Heart right ventricle (tissue), 16 donors: ENCODE measurements at regions not wholly inside any gene's neighbourhood (a gene's known extent, or its start where the extent isn't known, plus 50 kb on each side); places are given as distances from the start of the nearest gene placed in this dataset.

Experiments
- ATAC-seq, 8 donors: fragments of 200-7000 bp; cut with Tn5 transposase; one replicate each; pipeline ENCODE4 v1.9.1; 2020; ENCODE audit warnings: mild to moderate bottlenecking in 8 of 8, moderate library complexity in 8 of 8, moderate number of reproducible peaks in 1 of 8
- DNase-seq, 2 donors: peaks; one replicate each; pipeline ENCODE4 v3.0.0-alpha.2; 2020
- H3K27ac ChIP-seq, 10 donors: fragments of 200-600 bp; sonication (generic) in 2 of 10; one replicate each; pipeline versions ENCODE4 v1.5.0 to v1.8.0; 2020 to 2022; ENCODE audit warnings: mild to moderate bottlenecking in 3 of 10
- H3K27me3 ChIP-seq, 7 donors: fragments of 200-600 bp; one replicate each; pipeline ENCODE4 v1.8.0; 2021 to 2022; ENCODE audit warnings: mild to moderate bottlenecking in 2 of 7
- H3K36me3 ChIP-seq, 9 donors: fragments of 200-600 bp; sonication (generic) in 1 of 9; one replicate each; pipeline versions ENCODE4 v1.5.0 to v1.8.0; 2020 to 2022; ENCODE audit warnings: mild to moderate bottlenecking in 2 of 9
- H3K4me1 ChIP-seq, 9 donors: fragments of 200-600 bp; sonication (generic) in 1 of 9; one replicate each; pipeline versions ENCODE4 v1.5.0 to v1.8.0; 2020 to 2022; ENCODE audit warnings: mild to moderate bottlenecking in 4 of 9
- H3K4me3 ChIP-seq, 10 donors: fragments of 200-600 bp; sonication (generic) in 2 of 10; one replicate each; pipeline versions ENCODE4 v1.5.0 to v1.8.0; 2020 to 2022; ENCODE audit warnings: mild to moderate bottlenecking in 7 of 10, moderate library complexity in 2 of 10
- H3K9me3 ChIP-seq, 11 donors: fragments of 200-600 bp in 10 of 11; sonication (generic) in 2 of 11; one replicate each; pipeline versions ENCODE4 v1.5.0 to v1.8.0; 2013 to 2022; ENCODE audit warnings: mild to moderate bottlenecking in 2 of 11, control low read depth in 1 of 11, moderate library complexity in 1 of 11
- WGBS, 2 donors: extraction: QIAGEN DNeasy Blood & Tissue Kit; methylation state at CpG; one replicate each; pipeline ENCODE4 v1.1.7; 2013; ENCODE audit warnings: inconsistent platforms in 1 of 2; 5-methylcytosine and 5-hydroxymethylcytosine counted together
- intact Hi-C, 10 donors: fragments of 100-400 bp; cut with DNase I; formaldehyde crosslinking; loops; one replicate each; pipeline versions ENCODE4 v1.11.1 to v1.14.2; 2022
- TF ChIP-seq, protein P1 (sequence below), 9 donors: fragments of 200-600 bp; sonication (generic) in 2 of 9; IDR thresholded peaks; one replicate each; pipeline versions ENCODE4 v1.5.0 to v1.8.0; 2021 to 2022; ENCODE audit warnings: antibody characterized with exemption in 9 of 9, mild to moderate bottlenecking in 5 of 9, moderate library complexity in 1 of 9
- donor health status: Arrhythmogenic right ventricular cardiomyopathy.
- donor health status: ischemic (EF 13 %, LVEDD 7.1; RV severe dilation, severe dysfunction).
- donor health status: healthy with polysubstance abuse.
- donor health status: DM: no; HTN: yes; CAD: no.
- donor health status: DM: no; HTN: no; CAD: no.
- donor health status: ischemic (EF 25% LVEDD 6.9; RV normal size, moderate dysfunction).
- donor health status: ischemic (EF 25% LVEDD 5.7; RV mildly dilated, moderate dysfunction).
- donor health status: healthy.
- donor health status: DM: yes; HTN: yes; CAD: no.
- donor health status: Ischemic cardiomyopathy.
- donor health status: ischemic (EF 35%, LVEDD 5.7; RV mildly dilated, moderate dysfunction).
- donor health status: nonischemic (EF 11% LVEDD 7.7; RV severe dilation, severe dysfunction).
- donor health status: DM: yes; HTN: yes; CAD: no.
- donor health status: PGD.
- donor health status: ischemic (EF 29% LVEDD 5.4; RV normal size, mild dysfunction).
- donor health status: nonischemic (EF 23%, LVEDD 6.1; RV moderate dilation, normal function).

- DNase-seq: no peak
- H3K36me3 ChIP-seq: no peaks in the 10 kb centered on the region
- no peaks in the 10 kb centered on the region for H3K4me1 ChIP-seq
- TF ChIP-seq, protein P1, sequence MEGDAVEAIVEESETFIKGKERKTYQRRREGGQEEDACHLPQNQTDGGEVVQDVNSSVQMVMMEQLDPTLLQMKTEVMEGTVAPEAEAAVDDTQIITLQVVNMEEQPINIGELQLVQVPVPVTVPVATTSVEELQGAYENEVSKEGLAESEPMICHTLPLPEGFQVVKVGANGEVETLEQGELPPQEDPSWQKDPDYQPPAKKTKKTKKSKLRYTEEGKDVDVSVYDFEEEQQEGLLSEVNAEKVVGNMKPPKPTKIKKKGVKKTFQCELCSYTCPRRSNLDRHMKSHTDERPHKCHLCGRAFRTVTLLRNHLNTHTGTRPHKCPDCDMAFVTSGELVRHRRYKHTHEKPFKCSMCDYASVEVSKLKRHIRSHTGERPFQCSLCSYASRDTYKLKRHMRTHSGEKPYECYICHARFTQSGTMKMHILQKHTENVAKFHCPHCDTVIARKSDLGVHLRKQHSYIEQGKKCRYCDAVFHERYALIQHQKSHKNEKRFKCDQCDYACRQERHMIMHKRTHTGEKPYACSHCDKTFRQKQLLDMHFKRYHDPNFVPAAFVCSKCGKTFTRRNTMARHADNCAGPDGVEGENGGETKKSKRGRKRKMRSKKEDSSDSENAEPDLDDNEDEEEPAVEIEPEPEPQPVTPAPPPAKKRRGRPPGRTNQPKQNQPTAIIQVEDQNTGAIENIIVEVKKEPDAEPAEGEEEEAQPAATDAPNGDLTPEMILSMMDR (IDR thresholded peaks at IDR 0.05): no peak
- intact Hi-C loops: no loop called here
- peaks cover 0 to 15% (median 7%) of the 10 kb centered on the region in 11 donors for H3K9me3 ChIP-seq
- 63 to 64% methylated on average over 3 of the region's 3 CpGs for WGBS, 2 donors
- H3K27ac ChIP-seq: no peak overlapping the region
- H3K27me3 ChIP-seq: no peaks in the 10 kb centered on the region
- H3K4me3 ChIP-seq: no peak overlapping the region
- no peak for ATAC-seq
Measured at GRCh38 chr5:4479426-4479825, 660.7 kb upstream of the ADAMTS16 start.

- intact Hi-C loops: no loop called here
- H3K27me3 ChIP-seq: no peaks in the 10 kb centered on the region
- TF ChIP-seq, protein P1 (IDR thresholded peaks at IDR 0.05): no peak
- H3K36me3 ChIP-seq: no peaks in the 10 kb centered on the region
- no peaks in the 10 kb centered on the region for H3K4me1 ChIP-seq
- H3K27ac ChIP-seq: no peak overlapping the region
- ATAC-seq (no peak), DNase-seq (no peak)
- no peak overlapping the region for H3K4me3 ChIP-seq
- peaks cover 0 to 15% (median 7%) of the 10 kb centered on the region in 11 donors for H3K9me3 ChIP-seq
- WGBS, 2 donors: 70 to 73% methylated on average over 18 of the region's 18 CpGs
Measured at GRCh38 chr5:4480528-4481349, 659.4 kb upstream of the ADAMTS16 start.

- 61 to 77% methylated on average over 2 of the region's 2 CpGs for WGBS, 2 donors
- no peak for DNase-seq
- no peaks in the 10 kb centered on the region for H3K27me3 ChIP-seq
- ATAC-seq: no peak
- H3K4me1 ChIP-seq: no peaks in the 10 kb centered on the region
- intact Hi-C loops: no loop called here
- no peak overlapping the region for H3K4me3 ChIP-seq
- peaks cover 0 to 27% (median 7%) of the 10 kb centered on the region in 11 donors for H3K9me3 ChIP-seq
- H3K36me3 ChIP-seq: no peaks in the 10 kb centered on the region
- H3K27ac ChIP-seq: no peak overlapping the region
- TF ChIP-seq, protein P1 (IDR thresholded peaks at IDR 0.05): no peak
Measured at GRCh38 chr5:4487581-4487980, 652.5 kb upstream of the ADAMTS16 start.

DNA sequence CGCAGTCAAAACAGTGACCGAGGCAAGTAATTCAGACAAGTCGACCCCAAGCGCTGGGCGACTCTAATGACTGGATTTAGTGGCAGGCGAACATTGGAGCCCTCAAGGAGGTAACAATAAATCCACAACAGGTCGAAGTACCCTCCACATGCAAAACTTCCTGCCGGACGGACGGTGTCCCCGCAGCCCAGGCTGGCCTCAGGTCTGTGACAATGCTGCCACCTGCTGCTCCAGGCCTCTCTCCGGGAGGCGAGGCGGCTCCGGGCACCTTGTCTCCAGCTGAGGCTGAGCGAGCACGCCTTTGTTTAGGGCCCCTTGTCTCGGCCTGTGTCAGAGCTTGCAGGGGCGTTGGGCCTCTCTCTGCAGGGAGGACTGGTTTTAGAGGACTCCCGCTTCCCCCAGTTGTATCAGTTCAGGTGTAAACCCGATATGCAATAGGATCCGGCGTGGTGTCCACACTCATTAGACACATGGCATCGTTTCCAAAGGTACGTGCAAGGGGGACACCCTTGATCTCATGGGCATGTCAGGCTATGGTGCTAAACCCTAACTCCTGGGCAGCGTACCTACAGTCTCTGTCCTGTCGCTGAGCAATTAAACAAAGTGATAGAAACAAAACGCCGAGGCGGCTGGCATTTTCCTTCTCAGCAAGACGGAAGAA is 628.0 kb upstream of the ADAMTS16 start:
- WGBS, 2 donors: 36% methylated on average over 31 of the region's 31 CpGs

More for the DNA sequence above, 628.0 kb upstream of the ADAMTS16 start:
- no peaks in the 10 kb centered on the region for H3K9me3 ChIP-seq
- intact Hi-C loops: no loop called here
- no peak overlapping the region for H3K27ac ChIP-seq
- H3K36me3 ChIP-seq: no peaks in the 10 kb centered on the region
- peak in 7 of 8 donors; percentile 38 to 88 (median 72) for ATAC-seq
- H3K4me1 ChIP-seq: no peaks in the 10 kb centered on the region
- peak overlapping the region in 1 of 10 donors; percentile 5 for H3K4me3 ChIP-seq
- DNase-seq: peak; percentile 7 to 48
- TF ChIP-seq, protein P1 (IDR thresholded peaks at IDR 0.05): peak in 8 of 9 donors; percentile 8 to 59 (median 46)
- peaks cover 0 to 54% (median 7%) of the 10 kb centered on the region in 7 donors for H3K27me3 ChIP-seq
